Fibroblast of lung (primary cell): ENCODE measurements at regions not wholly inside any gene's neighbourhood (a gene's known extent, or its start where the extent isn't known, plus 50 kb on each side); places are given as distances from the start of the nearest gene placed in this dataset.

Source experiments
- DNase-seq, 2 donors: peaks; one replicate each; pipeline versions ENCODE4 v3.0.0 to v3.0.0-alpha.2; 2010; ENCODE audit warnings: low read depth in 2 of 2
- H2AFZ ChIP-seq: 2 replicates; pipeline ENCODE4 v1.5.1; 2012; ENCODE audit warnings: low read length, control low read depth, inconsistent platforms
- H3K27ac ChIP-seq: 2 replicates; pipeline ENCODE4 v1.5.1; 2011; ENCODE audit warnings: low read length, control low read depth; ENCODE audit not compliant: insufficient read depth
- H3K27me3 ChIP-seq: 2 replicates; pipeline ENCODE4 v1.5.1; 2011; ENCODE audit warnings: mild to moderate bottlenecking, low read length; ENCODE audit not compliant: control insufficient read depth, insufficient read depth
- H3K36me3 ChIP-seq: 2 replicates; pipeline ENCODE4 v1.5.1; 2011; ENCODE audit warnings: low read length; ENCODE audit not compliant: control insufficient read depth, insufficient read depth
- H3K4me1 ChIP-seq: 2 replicates; pipeline ENCODE4 v1.5.1; 2011; ENCODE audit warnings: low read length; ENCODE audit not compliant: control insufficient read depth, insufficient read depth; ENCODE audit errors: extremely low read depth
- H3K4me2 ChIP-seq: 2 replicates; pipeline ENCODE4 v1.5.1; 2011; ENCODE audit warnings: low read length, control low read depth; ENCODE audit not compliant: insufficient read depth; ENCODE audit errors: extremely low read depth
- H3K4me3 ChIP-seq, 4 experiments: fragments of 200-600 bp in 1 of 4; sonication (generic) in 1 of 4; replicated peaks in 1 of 4; 2 replicates each; pipeline ENCODE4 v1.5.1; 2011 to 2016; ENCODE audit warnings: low read length in 4 of 4, low read depth in 3 of 4, mild to moderate bottlenecking in 3 of 4, control low read depth in 2 of 4, inconsistent platforms in 1 of 4, mixed read lengths in 1 of 4; ENCODE audit not compliant: insufficient read depth in 1 of 4; ENCODE audit errors: control extremely low read depth in 1 of 4
- H3K79me2 ChIP-seq: 2 replicates; pipeline ENCODE4 v1.5.1; 2012; ENCODE audit warnings: mild to moderate bottlenecking, low read length, inconsistent platforms; ENCODE audit not compliant: control insufficient read depth, insufficient read depth
- H3K9ac ChIP-seq: 2 replicates; pipeline ENCODE4 v1.5.1; 2011; ENCODE audit warnings: mild to moderate bottlenecking, low read length, control low read depth; ENCODE audit not compliant: insufficient read depth
- H3K9me3 ChIP-seq: 2 replicates; pipeline ENCODE4 v1.5.1; 2012; ENCODE audit warnings: low read depth, low read length; ENCODE audit not compliant: control insufficient read depth, insufficient read depth
- H4K20me1 ChIP-seq: 2 replicates; pipeline ENCODE4 v1.5.1; 2011; ENCODE audit warnings: low read length; ENCODE audit not compliant: control insufficient read depth, insufficient read depth; ENCODE audit errors: extremely low read depth
- CTCF ChIP-seq, 2 donors: IDR thresholded peaks in 1 of 2; conservative IDR thresholded peaks in 1 of 2; 1 replicate in 1 of 2; 2 replicates in 1 of 2; pipeline ENCODE4 v1.5.1; 2011 to 2012; ENCODE audit warnings: low read length in 2 of 2, control low read depth in 1 of 2, inconsistent platforms in 1 of 2, low read depth in 1 of 2, mild to moderate bottlenecking in 1 of 2
- EZH2 ChIP-seq: IDR thresholded peaks from 2 replicates; pipeline ENCODE4 v1.5.1; 2012; ENCODE audit warnings: low read length, control low read depth, mild to moderate bottlenecking; ENCODE audit errors: missing control alignments

- Histone ChIP-seq H3K79me2 (no peaks in the 10 kb centered on the region), H3K4me1 (no peaks in the 10 kb centered on the region), H3K4me2 (no peak overlapping the region), H3K4me3 (no peak overlapping the region), H2AFZ (no peak overlapping the region), H3K9ac (no peak overlapping the region), H4K20me1 (no peaks in the 10 kb centered on the region), H3K36me3 (no peaks in the 10 kb centered on the region), H3K9me3 (no peaks in the 10 kb centered on the region), H3K27me3 (no peaks in the 10 kb centered on the region), H3K27ac (no peak overlapping the region)
- TF ChIP-seq EZH2 (no peak), CTCF (conservative IDR thresholded peaks at IDR 0.05 in 1 of 2, IDR thresholded peaks at IDR 0.05 in 1 of 2; ENCODE audit: low read depth in 1 of 2, low read length in 2 of 2) (no peak)
- no peak for DNase-seq
Observed at GRCh38 chr10:62693306-62693705, 111.2 kb upstream of the ADO start.

GRCh38 chr10:62694537-62695126, 109.9 kb upstream of the ADO start:
- no peaks in the 10 kb centered on the region for H3K4me1 ChIP-seq
- H2AFZ ChIP-seq: no peak overlapping the region
- no peaks in the 10 kb centered on the region for H3K27me3 ChIP-seq
- no peak for TF ChIP-seq CTCF (conservative IDR thresholded peaks at IDR 0.05 in 1 of 2, IDR thresholded peaks at IDR 0.05 in 1 of 2; ENCODE audit: low read depth in 1 of 2, low read length in 2 of 2)
- TF ChIP-seq EZH2: no peak
- H4K20me1 ChIP-seq: no peaks in the 10 kb centered on the region
- H3K9ac ChIP-seq: no peak overlapping the region
- no peak overlapping the region for H3K4me3 ChIP-seq
- no peaks in the 10 kb centered on the region for H3K79me2 ChIP-seq
- no peaks in the 10 kb centered on the region for H3K9me3 ChIP-seq
- DNase-seq: no peak
- H3K27ac ChIP-seq: no peak overlapping the region
- H3K36me3 ChIP-seq: no peaks in the 10 kb centered on the region
- no peak overlapping the region for H3K4me2 ChIP-seq

GRCh38 chr10:62696798-62697197, 107.7 kb upstream of the ADO start:
- Histone ChIP-seq H2AFZ (no peak overlapping the region), H3K36me3 (no peaks in the 10 kb centered on the region), H3K4me3 (no peak overlapping the region), H3K4me1 (no peaks in the 10 kb centered on the region), H3K9me3 (no peaks in the 10 kb centered on the region), H3K27ac (no peak overlapping the region), H4K20me1 (no peaks in the 10 kb centered on the region), H3K4me2 (no peak overlapping the region), H3K27me3 (no peaks in the 10 kb centered on the region), H3K79me2 (no peaks in the 10 kb centered on the region), H3K9ac (no peak overlapping the region)
- TF ChIP-seq EZH2 (no peak), CTCF (conservative IDR thresholded peaks at IDR 0.05 in 1 of 2, IDR thresholded peaks at IDR 0.05 in 1 of 2; ENCODE audit: low read depth in 1 of 2, low read length in 2 of 2) (no peak)
- DNase-seq: no peak
